ENCODE measurements at regions not wholly inside any gene's neighbourhood (a gene's known extent, or its start where the extent isn't known, plus 50 kb on each side); places are given as distances from the start of the nearest gene placed in this dataset.

- TF ChIP-seq, protein P1, sequence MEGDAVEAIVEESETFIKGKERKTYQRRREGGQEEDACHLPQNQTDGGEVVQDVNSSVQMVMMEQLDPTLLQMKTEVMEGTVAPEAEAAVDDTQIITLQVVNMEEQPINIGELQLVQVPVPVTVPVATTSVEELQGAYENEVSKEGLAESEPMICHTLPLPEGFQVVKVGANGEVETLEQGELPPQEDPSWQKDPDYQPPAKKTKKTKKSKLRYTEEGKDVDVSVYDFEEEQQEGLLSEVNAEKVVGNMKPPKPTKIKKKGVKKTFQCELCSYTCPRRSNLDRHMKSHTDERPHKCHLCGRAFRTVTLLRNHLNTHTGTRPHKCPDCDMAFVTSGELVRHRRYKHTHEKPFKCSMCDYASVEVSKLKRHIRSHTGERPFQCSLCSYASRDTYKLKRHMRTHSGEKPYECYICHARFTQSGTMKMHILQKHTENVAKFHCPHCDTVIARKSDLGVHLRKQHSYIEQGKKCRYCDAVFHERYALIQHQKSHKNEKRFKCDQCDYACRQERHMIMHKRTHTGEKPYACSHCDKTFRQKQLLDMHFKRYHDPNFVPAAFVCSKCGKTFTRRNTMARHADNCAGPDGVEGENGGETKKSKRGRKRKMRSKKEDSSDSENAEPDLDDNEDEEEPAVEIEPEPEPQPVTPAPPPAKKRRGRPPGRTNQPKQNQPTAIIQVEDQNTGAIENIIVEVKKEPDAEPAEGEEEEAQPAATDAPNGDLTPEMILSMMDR (IDR thresholded peaks at IDR 0.05): no peak
- TF ChIP-seq POLR2A (IDR thresholded peaks at IDR 0.05): no peak
- no peak for TF ChIP-seq EP300 (IDR thresholded peaks at IDR 0.05)
These were observed 138.7 kb upstream of the PZP start for GRCh38 chr12:9346866-9347327.
